IPS-20b (cell line): ENCODE measurements at regions not wholly inside any gene's neighbourhood (a gene's known extent, or its start where the extent isn't known, plus 50 kb on each side); places are given as distances from the start of the nearest gene placed in this dataset.

Source experiments
- H3K27ac ChIP-seq: one replicate; pipeline ENCODE4 v1.5.1; 2013; ENCODE audit warnings: low read length
- H3K27me3 ChIP-seq: 2 replicates; pipeline ENCODE4 v1.6.1; 2013; ENCODE audit warnings: mild to moderate bottlenecking, low read length, inconsistent platforms; ENCODE audit not compliant: insufficient read depth
- H3K36me3 ChIP-seq: 2 replicates; pipeline ENCODE4 v1.6.1; 2013; ENCODE audit warnings: low read depth, mild to moderate bottlenecking, inconsistent platforms, low read length, moderate library complexity; ENCODE audit not compliant: insufficient read depth
- H3K4me1 ChIP-seq: 2 replicates; pipeline ENCODE4 v1.6.1; 2013; ENCODE audit warnings: mild to moderate bottlenecking, control low read depth, inconsistent platforms, low read length, moderate library complexity; ENCODE audit not compliant: insufficient read depth
- H3K4me3 ChIP-seq: 2 replicates; pipeline ENCODE4 v1.5.1; 2013; ENCODE audit warnings: mild to moderate bottlenecking, low read length, inconsistent platforms
- H3K9ac ChIP-seq: 2 replicates; pipeline ENCODE4 v1.6.1; 2013; ENCODE audit warnings: low read depth, mild to moderate bottlenecking, inconsistent platforms, low read length, moderate library complexity
- H3K9me3 ChIP-seq: 2 replicates; pipeline ENCODE4 v1.6.1; 2013; ENCODE audit warnings: mild to moderate bottlenecking, low read depth, low read length, inconsistent platforms; ENCODE audit not compliant: insufficient read depth

- no peak overlapping the region for H3K27ac ChIP-seq
- H3K9ac ChIP-seq, result no peak overlapping the region
- H3K27me3 ChIP-seq, result no peaks in the 10 kb centered on the region
- no peak overlapping the region for H3K4me3 ChIP-seq
- no peaks in the 10 kb centered on the region for H3K36me3 ChIP-seq
- H3K9me3 ChIP-seq, result no peaks in the 10 kb centered on the region
- peaks cover under 1% of the 10 kb centered on the region; the same call in 1 of the 2 replicates for H3K4me1 ChIP-seq
Measured at GRCh38 chr22:27094633-27095308, 437.4 kb downstream of the MIAT start.

- H3K27me3 ChIP-seq, result peaks cover 18% of the 10 kb centered on the region
- H3K9ac ChIP-seq, result no peak overlapping the region
- H3K27ac ChIP-seq, result no peak overlapping the region
- H3K9me3 ChIP-seq, result no peaks in the 10 kb centered on the region
- no peak overlapping the region for H3K4me3 ChIP-seq
- H3K36me3 ChIP-seq, result no peaks in the 10 kb centered on the region
- peaks cover 12% of the 10 kb centered on the region; the same call in 1 of the 2 replicates for H3K4me1 ChIP-seq
Measured at GRCh38 chr22:27097506-27097905, 440.1 kb downstream of the MIAT start.

- H3K4me3 ChIP-seq, result no peak overlapping the region
- H3K4me1 ChIP-seq, result peaks cover 12% of the 10 kb centered on the region; the same call in 1 of the 2 replicates
- peaks cover 18% of the 10 kb centered on the region for H3K27me3 ChIP-seq
- no peak overlapping the region for H3K27ac ChIP-seq
- no peaks in the 10 kb centered on the region for H3K36me3 ChIP-seq
- no peak overlapping the region for H3K9ac ChIP-seq
- H3K9me3 ChIP-seq, result no peaks in the 10 kb centered on the region
Measured at GRCh38 chr22:27097933-27098332, 440.5 kb downstream of the MIAT start.

- peaks cover 12% of the 10 kb centered on the region; the same call in 1 of the 2 replicates for H3K4me1 ChIP-seq
Measured at GRCh38 chr22:27099946-27100722, 442.7 kb downstream of the MIAT start.

GRCh38 chr22:27100789-27101188, 443.4 kb downstream of the MIAT start:
- H3K9ac ChIP-seq, result no peak overlapping the region
- H3K9me3 ChIP-seq, result no peaks in the 10 kb centered on the region
- no peaks in the 10 kb centered on the region for H3K36me3 ChIP-seq
- peak overlapping the region; percentile 8; the same call in 1 of the 2 replicates for H3K4me3 ChIP-seq
- peaks cover 12% of the 10 kb centered on the region; the same call in 1 of the 2 replicates for H3K4me1 ChIP-seq
- no peak overlapping the region for H3K27ac ChIP-seq
- H3K27me3 ChIP-seq, result peaks cover 18% of the 10 kb centered on the region

More at GRCh38 chr22:27099946-27100722, 442.7 kb downstream of the MIAT start:
- H3K4me3 ChIP-seq, result peak overlapping the region; percentile 8; the same call in 1 of the 2 replicates
- H3K36me3 ChIP-seq, result no peaks in the 10 kb centered on the region
- no peaks in the 10 kb centered on the region for H3K9me3 ChIP-seq
- no peak overlapping the region for H3K9ac ChIP-seq
- peaks cover 18% of the 10 kb centered on the region for H3K27me3 ChIP-seq
- H3K27ac ChIP-seq, result no peak overlapping the region

GRCh38 chr22:27101288-27101687, 443.9 kb downstream of the MIAT start:
- no peak overlapping the region for H3K27ac ChIP-seq
- H3K9me3 ChIP-seq, result no peaks in the 10 kb centered on the region
- H3K27me3 ChIP-seq, result peaks cover 18% of the 10 kb centered on the region
- H3K4me1 ChIP-seq, result peaks cover 12% of the 10 kb centered on the region; the same call in 1 of the 2 replicates
- no peak overlapping the region for H3K9ac ChIP-seq
- H3K36me3 ChIP-seq, result no peaks in the 10 kb centered on the region
- H3K4me3 ChIP-seq, result peak overlapping the region; percentile 8; the same call in 1 of the 2 replicates

- H3K4me3 ChIP-seq, result no peak overlapping the region
- no peak overlapping the region for H3K27ac ChIP-seq
- H3K9me3 ChIP-seq, result no peaks in the 10 kb centered on the region
- no peak overlapping the region for H3K9ac ChIP-seq
- H3K36me3 ChIP-seq, result no peaks in the 10 kb centered on the region
- H3K27me3 ChIP-seq, result peaks cover 18% of the 10 kb centered on the region
- H3K4me1 ChIP-seq, result peaks cover 12% of the 10 kb centered on the region; the same call in 1 of the 2 replicates
Measured at GRCh38 chr22:27104449-27104848, 447.1 kb downstream of the MIAT start.

- Histone ChIP-seq H3K36me3 (no peaks in the 10 kb centered on the region), H3K27ac (no peak overlapping the region), H3K27me3 (peaks cover 16% of the 10 kb centered on the region)
Measured at GRCh38 chr22:27105142-27106025, 448.0 kb downstream of the MIAT start.

GRCh38 chr22:27106985-27107384, 449.6 kb downstream of the MIAT start:
- Histone ChIP-seq H3K9me3 (no peaks in the 10 kb centered on the region), H3K4me3 (no peak overlapping the region), H3K4me1 (no peaks in the 10 kb centered on the region; the same call in 1 of the 2 replicates), H3K27me3 (peaks cover under 1% of the 10 kb centered on the region; the same call in 1 of the 2 replicates), H3K9ac (no peak overlapping the region), H3K27ac (no peak overlapping the region), H3K36me3 (no peaks in the 10 kb centered on the region)

More at GRCh38 chr22:27105142-27106025, 448.0 kb downstream of the MIAT start:
- Histone ChIP-seq H3K4me3 (no peak overlapping the region), H3K4me1 (peaks cover 8% of the 10 kb centered on the region; the same call in 1 of the 2 replicates), H3K9me3 (no peaks in the 10 kb centered on the region), H3K9ac (no peak overlapping the region)

GRCh38 chr22:27107386-27107785, 450.0 kb downstream of the MIAT start:
- Histone ChIP-seq H3K9me3 (no peaks in the 10 kb centered on the region), H3K4me1 (no peaks in the 10 kb centered on the region; the same call in 1 of the 2 replicates), H3K27me3 (no peaks in the 10 kb centered on the region), H3K36me3 (no peaks in the 10 kb centered on the region), H3K9ac (no peak overlapping the region), H3K4me3 (no peak overlapping the region), H3K27ac (no peak overlapping the region)

GRCh38 chr22:27107824-27108223, 450.4 kb downstream of the MIAT start:
- Histone ChIP-seq H3K27ac (no peak overlapping the region), H3K9me3 (no peaks in the 10 kb centered on the region), H3K4me3 (no peak overlapping the region), H3K9ac (no peak overlapping the region), H3K27me3 (no peaks in the 10 kb centered on the region), H3K4me1 (no peaks in the 10 kb centered on the region; the same call in 1 of the 2 replicates), H3K36me3 (no peaks in the 10 kb centered on the region)
